ENCODE measurements at regions not wholly inside any gene's neighbourhood (a gene's known extent, or its start where the extent isn't known, plus 50 kb on each side); places are given as distances from the start of the nearest gene placed in this dataset.

DNA sequence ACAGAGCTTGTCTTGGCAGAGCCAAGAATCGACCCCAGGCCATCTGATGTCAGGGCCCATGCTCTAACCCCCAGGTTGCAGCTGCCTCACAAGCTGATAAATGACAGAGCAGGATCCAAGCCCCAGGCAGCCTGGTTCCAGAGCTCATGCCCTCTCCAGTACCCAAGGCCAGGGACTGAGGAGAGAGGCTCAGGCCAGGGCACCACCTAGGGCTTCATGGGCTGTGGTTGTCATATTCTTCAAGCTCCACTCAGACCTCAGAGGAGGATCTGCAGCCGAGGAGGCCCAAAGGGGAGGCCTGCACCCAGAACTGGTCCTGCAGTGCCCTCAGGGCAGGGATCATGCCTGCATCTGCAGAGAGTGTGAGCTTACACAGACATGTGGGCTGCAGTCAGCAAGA is 301.1 kb downstream of the MATN1 start:
- no peak for TF ChIP-seq CTCF (IDR thresholded peaks at IDR 0.05)
- TF ChIP-seq POLR2A (IDR thresholded peaks at IDR 0.05) = no peak
- TF ChIP-seq EP300 (IDR thresholded peaks at IDR 0.05) = no peak
- no peak for TF ChIP-seq POLR2AphosphoS5 (IDR thresholded peaks at IDR 0.05)

Measured in upper lobe of left lung (tissue), 4 donors.